ENCODE measurements at regions not wholly inside any gene's neighbourhood (a gene's known extent, or its start where the extent isn't known, plus 50 kb on each side); places are given as distances from the start of the nearest gene placed in this dataset.

- no peak for TF ChIP-seq CTCF (conservative IDR thresholded peaks at IDR 0.05)
- no peak for TF ChIP-seq ZFX (IDR thresholded peaks at IDR 0.05)
- no peak overlapping the region for H3K27ac ChIP-seq
These were observed 57.1 kb upstream of the POLG start for GRCh38 chr15:89391685-89392257.

- TF ChIP-seq ZFX (IDR thresholded peaks at IDR 0.05) (no peak), CTCF (conservative IDR thresholded peaks at IDR 0.05) (no peak)
- no peak overlapping the region for H3K27ac ChIP-seq
These were observed 55.4 kb upstream of the POLG start for GRCh38 chr15:89389841-89390603.

- H3K27ac ChIP-seq, result no peak overlapping the region
- TF ChIP-seq CTCF (conservative IDR thresholded peaks at IDR 0.05) (no peak), ZFX (IDR thresholded peaks at IDR 0.05) (no peak)
These were observed 52.7 kb upstream of the POLG start for GRCh38 chr15:89387140-89387903.

GRCh38 chr15:89385596-89386331 lies 51.1 kb upstream of the POLG start:
- no peak overlapping the region for H3K27ac ChIP-seq
- no peak for TF ChIP-seq CTCF (conservative IDR thresholded peaks at IDR 0.05)
- no peak for TF ChIP-seq ZFX (IDR thresholded peaks at IDR 0.05)

Data from C4-2B (cell line).